ENCODE measurements at regions not wholly inside any gene's neighbourhood (a gene's known extent, or its start where the extent isn't known, plus 50 kb on each side); places are given as distances from the start of the nearest gene placed in this dataset.
"Not testable (repeated sequence)": the region's sequence is repeated elsewhere in the genome, so short reads cannot be mapped to it uniquely, and the experiment has no call there.

DNA sequence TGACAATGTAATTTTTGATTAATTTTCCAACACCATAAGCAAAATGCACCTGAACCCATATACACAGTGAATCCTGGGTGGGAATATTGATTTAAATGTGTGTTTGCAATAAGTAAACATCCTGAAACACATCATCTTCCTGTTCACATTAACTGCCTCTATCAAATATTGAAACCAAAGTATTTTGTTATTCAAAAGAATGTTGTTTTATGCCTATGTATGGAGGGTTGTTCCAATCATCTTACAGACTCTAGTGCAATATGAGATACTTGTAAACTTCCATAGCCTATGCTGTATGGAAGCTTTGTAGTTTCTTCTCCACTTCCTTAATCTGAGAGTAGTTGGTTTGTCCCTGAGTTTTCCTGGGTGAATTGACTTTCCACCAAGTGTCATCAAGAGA, 105.4 kb upstream of the SLC7A11 start:
- DNase-seq (ENCODE audit: low read depth) = no peak
- TF ChIP-seq, protein P1, sequence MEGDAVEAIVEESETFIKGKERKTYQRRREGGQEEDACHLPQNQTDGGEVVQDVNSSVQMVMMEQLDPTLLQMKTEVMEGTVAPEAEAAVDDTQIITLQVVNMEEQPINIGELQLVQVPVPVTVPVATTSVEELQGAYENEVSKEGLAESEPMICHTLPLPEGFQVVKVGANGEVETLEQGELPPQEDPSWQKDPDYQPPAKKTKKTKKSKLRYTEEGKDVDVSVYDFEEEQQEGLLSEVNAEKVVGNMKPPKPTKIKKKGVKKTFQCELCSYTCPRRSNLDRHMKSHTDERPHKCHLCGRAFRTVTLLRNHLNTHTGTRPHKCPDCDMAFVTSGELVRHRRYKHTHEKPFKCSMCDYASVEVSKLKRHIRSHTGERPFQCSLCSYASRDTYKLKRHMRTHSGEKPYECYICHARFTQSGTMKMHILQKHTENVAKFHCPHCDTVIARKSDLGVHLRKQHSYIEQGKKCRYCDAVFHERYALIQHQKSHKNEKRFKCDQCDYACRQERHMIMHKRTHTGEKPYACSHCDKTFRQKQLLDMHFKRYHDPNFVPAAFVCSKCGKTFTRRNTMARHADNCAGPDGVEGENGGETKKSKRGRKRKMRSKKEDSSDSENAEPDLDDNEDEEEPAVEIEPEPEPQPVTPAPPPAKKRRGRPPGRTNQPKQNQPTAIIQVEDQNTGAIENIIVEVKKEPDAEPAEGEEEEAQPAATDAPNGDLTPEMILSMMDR (IDR thresholded peaks at IDR 0.05; ENCODE audit: control insufficient read depth, insufficient read depth, low read depth, low read length, missing control alignments) = no peak
- H3K4me3 ChIP-seq (ENCODE audit: control insufficient read depth, low read depth, low read length) = no peak overlapping the region

DNA sequence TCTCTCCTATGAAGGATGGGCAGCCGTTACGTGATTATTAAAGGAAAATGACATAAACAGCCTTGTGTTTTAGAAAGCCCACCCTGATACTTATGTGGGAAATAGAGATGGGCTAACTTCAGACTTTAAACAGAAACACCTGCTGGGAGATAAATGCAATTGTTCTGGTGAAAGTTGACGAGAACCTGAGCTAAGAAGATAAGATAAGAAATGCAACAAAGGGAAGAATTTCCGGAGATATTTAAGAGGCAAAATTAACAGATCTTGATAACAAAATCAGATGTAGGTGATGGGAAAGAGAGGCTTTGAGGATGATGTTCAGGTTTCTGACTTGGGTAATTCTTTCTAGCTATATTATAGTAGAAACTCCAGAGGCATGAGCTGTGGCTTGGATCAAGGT, 102.7 kb upstream of the SLC7A11 start:
- no peak for DNase-seq (ENCODE audit: low read depth)
- TF ChIP-seq, protein P1 (IDR thresholded peaks at IDR 0.05; ENCODE audit: control insufficient read depth, insufficient read depth, low read depth, low read length, missing control alignments) = no peak
- no peak overlapping the region for H3K4me3 ChIP-seq (ENCODE audit: control insufficient read depth, low read depth, low read length)

DNA sequence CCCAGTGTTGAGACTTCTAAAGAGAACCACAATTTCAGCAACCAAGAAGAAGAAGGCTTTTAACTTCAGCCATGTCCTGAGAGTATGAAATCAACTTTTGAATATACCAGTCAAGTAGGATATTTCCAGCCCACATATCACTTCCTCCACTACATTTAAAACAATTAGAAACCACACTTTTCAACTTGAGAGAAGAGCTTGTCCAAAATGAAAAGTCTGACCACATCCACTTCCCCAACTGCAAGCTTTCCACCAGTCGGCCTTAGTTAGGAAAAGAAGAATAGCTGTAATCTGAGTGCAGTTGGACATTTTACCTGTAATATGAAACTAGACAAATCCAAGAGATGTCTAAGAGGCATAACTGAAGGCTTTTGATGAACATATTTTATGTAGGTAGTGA, 101.9 kb upstream of the SLC7A11 start:
- H3K4me3 ChIP-seq (ENCODE audit: control insufficient read depth, low read depth, low read length) = no peak overlapping the region
- TF ChIP-seq, protein P1 (IDR thresholded peaks at IDR 0.05; ENCODE audit: control insufficient read depth, insufficient read depth, low read depth, low read length, missing control alignments) = no peak
- DNase-seq (ENCODE audit: low read depth) = no peak

DNA sequence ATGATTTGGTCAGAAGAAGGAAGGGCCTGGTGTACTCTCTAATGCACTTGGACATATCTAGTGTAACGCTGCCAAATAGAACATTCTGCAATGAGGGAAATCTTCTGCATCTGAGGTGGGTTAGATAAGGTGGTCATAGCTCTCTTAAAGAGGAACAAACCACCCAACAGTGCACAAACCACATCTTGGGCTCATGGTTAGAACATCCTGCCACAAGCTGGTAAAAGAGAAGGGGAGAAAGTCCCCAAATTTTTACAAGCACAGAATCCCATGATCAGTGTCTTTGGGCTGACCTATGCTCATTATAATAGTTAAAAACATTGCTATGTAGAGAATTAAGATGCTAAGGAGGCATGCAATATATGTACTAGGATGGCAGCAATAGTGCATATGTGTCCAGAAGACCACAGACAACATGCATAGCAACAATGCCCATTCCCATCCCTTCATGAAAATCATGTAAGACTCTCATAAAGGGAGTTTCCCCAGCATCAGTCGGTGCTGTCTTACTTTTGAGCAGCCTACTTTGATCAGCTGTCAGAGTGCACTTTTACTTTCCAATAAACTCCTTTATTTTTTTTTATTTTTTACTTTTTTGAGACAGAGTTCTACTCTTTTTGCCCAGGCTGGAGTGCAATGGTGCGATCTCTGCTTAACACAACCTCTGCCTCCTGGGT, 99.7 kb upstream of the SLC7A11 start:
- no peak for DNase-seq (ENCODE audit: low read depth)
- TF ChIP-seq, protein P1 (IDR thresholded peaks at IDR 0.05; ENCODE audit: control insufficient read depth, insufficient read depth, low read depth, low read length, missing control alignments) = no peak

DNA sequence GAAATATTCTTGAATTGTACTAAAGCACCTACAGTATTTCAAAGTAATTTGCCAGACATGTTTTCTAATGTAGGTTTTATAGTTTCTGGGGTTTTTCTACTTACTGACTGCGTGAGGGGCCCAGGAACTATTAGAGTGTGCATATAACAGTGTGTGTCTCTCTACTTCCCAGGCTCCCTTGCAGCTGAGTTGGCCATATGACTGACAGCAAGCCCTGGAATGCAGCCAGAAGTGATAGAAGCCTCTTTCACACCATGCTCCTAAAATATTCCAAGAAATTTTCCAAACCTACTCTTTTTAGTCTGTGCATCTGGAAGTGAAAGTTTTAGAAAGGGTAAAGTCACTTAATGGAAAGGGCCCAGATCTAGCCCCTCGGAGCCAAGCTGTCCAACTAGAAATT, 96.7 kb upstream of the SLC7A11 start:
- H3K4me3 ChIP-seq (ENCODE audit: control insufficient read depth, low read depth, low read length) = no peak overlapping the region
- DNase-seq (ENCODE audit: low read depth) = no peak
- TF ChIP-seq, protein P1 (IDR thresholded peaks at IDR 0.05; ENCODE audit: control insufficient read depth, insufficient read depth, low read depth, low read length, missing control alignments) = no peak

More for the DNA sequence above, 99.7 kb upstream of the SLC7A11 start:
- H3K4me3 ChIP-seq (ENCODE audit: control insufficient read depth, low read depth, low read length) = no peak overlapping the region

DNA sequence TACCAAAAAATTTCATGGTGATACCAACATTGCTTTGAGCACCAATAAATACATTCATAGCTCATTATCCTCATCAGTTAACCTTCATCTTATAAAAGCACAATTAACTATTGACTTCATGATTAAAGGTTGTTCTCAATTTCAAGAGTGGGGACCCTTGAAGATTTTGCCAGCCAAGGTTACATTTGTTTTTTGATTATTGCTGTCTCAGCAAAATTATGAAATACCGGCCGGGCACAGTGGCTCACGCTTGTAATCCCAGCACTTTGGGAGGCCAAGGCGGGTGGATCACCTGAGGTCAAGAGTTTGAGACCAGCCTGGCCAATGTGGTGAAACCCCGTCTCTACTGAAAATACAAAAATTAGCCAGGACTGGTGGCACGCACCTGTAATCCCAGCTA, 96.1 kb upstream of the SLC7A11 start:
- DNase-seq (ENCODE audit: low read depth); H3K4me3 ChIP-seq (ENCODE audit: control insufficient read depth, low read depth, low read length): not testable (repeated sequence)

DNA sequence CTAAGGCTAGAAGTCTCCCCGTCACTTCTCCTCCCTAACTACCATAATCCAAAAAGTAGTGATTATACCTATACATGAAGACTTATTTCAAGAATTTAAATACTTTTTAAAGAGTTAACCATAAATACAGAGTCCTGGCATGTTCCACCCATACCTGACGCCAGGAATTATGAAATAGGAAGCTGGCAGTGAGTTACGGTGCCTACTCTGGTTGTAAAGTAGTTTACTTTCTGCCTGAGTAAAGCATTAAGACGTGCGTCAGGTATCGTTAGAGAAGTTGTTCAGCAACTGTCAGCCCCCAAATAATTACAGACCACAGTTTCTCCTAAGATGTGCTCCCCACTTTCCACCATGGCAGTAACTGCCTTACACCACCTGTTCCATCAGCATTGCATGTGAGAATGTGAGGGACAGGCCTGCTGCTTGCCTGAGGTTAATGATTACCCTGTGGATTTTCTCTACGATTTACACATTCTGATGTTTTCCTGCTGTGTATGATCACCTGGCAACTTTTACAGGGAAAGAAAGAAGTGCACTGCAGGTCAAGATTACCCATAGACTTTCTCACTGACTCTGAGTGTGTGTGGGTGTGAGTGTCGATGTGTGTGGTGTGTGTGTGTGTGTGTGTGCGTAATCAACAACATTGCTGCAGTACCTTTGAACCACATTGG, 92.3 kb upstream of the SLC7A11 start:
- TF ChIP-seq, protein P1 (IDR thresholded peaks at IDR 0.05; ENCODE audit: control insufficient read depth, insufficient read depth, low read depth, low read length, missing control alignments) = no peak
- DNase-seq (ENCODE audit: low read depth) = no peak
- no peak overlapping the region for H3K4me3 ChIP-seq (ENCODE audit: control insufficient read depth, low read depth, low read length)

DNA sequence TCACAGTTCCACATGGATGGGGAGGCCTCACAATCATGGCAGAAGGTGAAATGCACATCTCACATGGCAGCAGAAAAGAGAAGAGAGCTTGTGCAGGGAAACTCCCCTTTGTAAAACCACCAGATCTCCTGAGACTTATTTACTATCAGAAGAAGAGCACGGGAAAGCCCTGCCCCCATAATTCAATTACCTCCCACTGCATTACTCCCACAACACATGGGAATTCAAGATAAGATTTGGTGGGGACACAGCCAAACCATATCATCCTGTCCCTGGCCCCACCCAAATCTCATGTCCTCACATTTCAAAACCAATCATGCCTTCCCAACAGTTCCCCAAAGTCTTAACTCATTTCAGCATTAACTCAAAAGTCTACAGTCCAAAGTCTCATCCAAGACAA, 90.3 kb upstream of the SLC7A11 start:
- not testable (repeated sequence) for DNase-seq (ENCODE audit: low read depth); H3K4me3 ChIP-seq (ENCODE audit: control insufficient read depth, low read depth, low read length)

Measured in AG09309 (cell line).